ENCODE measurements at regions not wholly inside any gene's neighbourhood (a gene's known extent, or its start where the extent isn't known, plus 50 kb on each side); places are given as distances from the start of the nearest gene placed in this dataset.
A peak's percentile ranks its signal among the peaks of the same experiment; 100 is the strongest.
"Not testable (repeated sequence)": the region's sequence is repeated elsewhere in the genome, so short reads cannot be mapped to it uniquely, and the experiment has no call there.

DNA sequence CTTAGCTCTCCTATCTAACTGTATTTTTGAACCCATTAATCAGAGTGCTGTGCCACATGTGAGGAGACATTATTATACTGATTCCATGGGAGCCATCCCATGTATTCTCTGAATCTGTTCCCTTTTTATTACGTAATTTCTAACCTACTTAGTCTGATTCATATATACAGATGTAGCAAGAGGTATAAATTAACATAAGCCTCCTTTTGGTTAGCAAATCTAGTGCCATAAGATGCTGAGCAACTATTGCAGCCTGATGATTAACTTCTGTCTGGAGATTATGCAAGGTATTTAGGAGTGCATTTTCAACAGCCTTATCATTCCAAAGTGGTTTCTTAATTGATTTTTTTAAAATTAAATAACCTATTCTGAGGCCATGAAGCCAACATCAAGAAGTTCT is 80.2 kb upstream of the EPCAM start:
- H3K4me3 ChIP-seq (ENCODE audit: low read depth, low read length), result no peak overlapping the region
- no peaks in the 10 kb centered on the region for H3K36me3 ChIP-seq (ENCODE audit: control insufficient read depth, insufficient read depth, low read length)
- H3K4me1 ChIP-seq (ENCODE audit: control insufficient read depth, insufficient read depth, low read length), result no peaks in the 10 kb centered on the region
- H3K9ac ChIP-seq (ENCODE audit: low read depth, low read length), result no peak overlapping the region
- H3K27me3 ChIP-seq (ENCODE audit: control insufficient read depth, insufficient read depth, low read length), result no peaks in the 10 kb centered on the region
- no peaks in the 10 kb centered on the region for H3K9me3 ChIP-seq (ENCODE audit: control insufficient read depth, insufficient read depth, low read length)

GRCh38 chr2:47283659-47284058 is 85.5 kb upstream of the EPCAM start:
- no peaks in the 10 kb centered on the region for H3K4me1 ChIP-seq (ENCODE audit: control insufficient read depth, insufficient read depth, low read length)
- no peaks in the 10 kb centered on the region for H3K27me3 ChIP-seq (ENCODE audit: control insufficient read depth, insufficient read depth, low read length)
- H3K36me3 ChIP-seq (ENCODE audit: control insufficient read depth, insufficient read depth, low read length), result no peaks in the 10 kb centered on the region
- H3K4me3 ChIP-seq (ENCODE audit: low read depth, low read length), result no peak overlapping the region
- no peak overlapping the region for H3K9ac ChIP-seq (ENCODE audit: low read depth, low read length)
- H3K9me3 ChIP-seq (ENCODE audit: control insufficient read depth, insufficient read depth, low read length), result no peaks in the 10 kb centered on the region

DNA sequence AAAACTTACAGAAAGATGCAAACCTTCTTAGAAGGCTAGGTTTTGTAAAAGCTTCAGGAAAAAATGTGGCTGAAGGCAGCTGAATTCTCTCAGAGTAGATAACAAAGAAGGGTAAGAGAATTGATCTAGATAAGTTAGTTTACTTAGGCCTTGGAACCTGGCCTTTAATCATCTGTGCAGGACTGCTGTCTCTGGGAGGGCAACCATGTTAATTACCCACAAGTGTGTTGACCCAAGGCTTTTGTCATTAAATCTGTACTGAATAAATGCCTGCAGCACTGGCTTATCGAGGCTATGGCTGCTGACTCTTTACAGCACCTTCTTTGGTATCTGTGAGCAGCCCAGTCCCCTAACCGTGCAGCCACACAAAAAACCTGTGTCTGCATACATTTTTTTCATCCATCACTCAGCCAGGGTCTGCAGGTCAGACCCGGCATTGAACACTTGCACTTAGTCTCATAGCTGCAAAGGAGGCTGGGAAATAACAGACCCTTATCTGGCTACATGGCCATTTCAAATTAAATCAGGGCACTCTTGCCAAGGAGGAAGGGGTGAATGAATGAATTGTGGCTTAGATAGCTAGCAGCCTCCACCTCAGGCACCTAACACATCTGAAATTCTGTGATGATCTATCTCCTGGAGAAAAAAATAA is 86.4 kb upstream of the EPCAM start:
- Histone ChIP-seq H3K4me3 (ENCODE audit: low read depth, low read length) (no peak overlapping the region), H3K4me1 (ENCODE audit: control insufficient read depth, insufficient read depth, low read length) (no peaks in the 10 kb centered on the region), H3K27me3 (ENCODE audit: control insufficient read depth, insufficient read depth, low read length) (no peaks in the 10 kb centered on the region), H3K36me3 (ENCODE audit: control insufficient read depth, insufficient read depth, low read length) (no peaks in the 10 kb centered on the region), H3K9me3 (ENCODE audit: control insufficient read depth, insufficient read depth, low read length) (no peaks in the 10 kb centered on the region), H3K9ac (ENCODE audit: low read depth, low read length) (no peak overlapping the region)

DNA sequence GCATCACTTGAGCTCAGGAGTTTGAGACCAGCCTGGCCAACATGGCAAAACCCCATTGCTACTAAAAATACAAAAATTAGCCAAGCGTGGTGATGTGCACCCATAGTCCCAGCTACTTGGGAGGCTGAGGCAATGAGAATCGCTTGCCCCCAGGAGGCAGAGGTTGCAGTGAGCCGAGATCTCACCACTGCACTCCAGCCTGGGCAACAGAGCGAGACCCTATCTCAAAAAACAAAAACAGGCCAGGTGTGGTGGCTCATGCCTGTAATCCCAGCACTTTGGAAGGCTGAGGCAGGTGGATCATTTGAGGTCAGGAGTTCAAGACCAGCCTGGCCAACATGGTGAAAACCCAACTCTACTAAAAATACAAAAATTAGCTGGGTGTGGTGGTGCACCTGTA is 89.6 kb upstream of the EPCAM start:
- H3K36me3 ChIP-seq (ENCODE audit: control insufficient read depth, insufficient read depth, low read length); H3K27me3 ChIP-seq (ENCODE audit: control insufficient read depth, insufficient read depth, low read length); H3K9ac ChIP-seq (ENCODE audit: low read depth, low read length); H3K4me3 ChIP-seq (ENCODE audit: low read depth, low read length); H3K4me1 ChIP-seq (ENCODE audit: control insufficient read depth, insufficient read depth, low read length); H3K9me3 ChIP-seq (ENCODE audit: control insufficient read depth, insufficient read depth, low read length): not testable (repeated sequence)

- H3K4me1 ChIP-seq (ENCODE audit: control insufficient read depth, insufficient read depth, low read length), result no peaks in the 10 kb centered on the region
These were observed 91.1 kb upstream of the EPCAM start for GRCh38 chr2:47277987-47278386.

DNA sequence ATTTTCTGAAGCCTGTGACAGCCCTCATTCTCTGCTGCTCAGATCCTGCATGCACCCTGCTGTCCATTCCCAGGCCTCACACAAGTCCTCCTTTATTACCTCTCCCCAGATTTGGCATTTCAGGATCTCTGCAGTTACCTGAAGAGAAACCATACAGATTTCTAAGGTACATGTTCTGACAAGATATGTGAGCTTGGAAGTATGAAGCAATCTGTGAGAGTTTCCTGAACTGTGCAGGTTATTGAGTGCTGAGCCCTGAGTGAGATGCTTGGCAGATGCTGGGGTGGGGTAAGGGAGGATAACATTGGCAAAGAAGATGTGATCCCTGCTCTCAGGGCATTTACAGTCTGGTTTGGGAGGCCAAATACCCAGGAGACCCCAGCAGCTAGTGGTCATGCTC is 91.9 kb upstream of the EPCAM start:
- Histone ChIP-seq H3K9ac (ENCODE audit: low read depth, low read length) (no peak overlapping the region), H3K4me1 (ENCODE audit: control insufficient read depth, insufficient read depth, low read length) (no peaks in the 10 kb centered on the region), H3K4me3 (ENCODE audit: low read depth, low read length) (no peak overlapping the region), H3K27me3 (ENCODE audit: control insufficient read depth, insufficient read depth, low read length) (peaks cover 3% of the 10 kb centered on the region), H3K36me3 (ENCODE audit: control insufficient read depth, insufficient read depth, low read length) (no peaks in the 10 kb centered on the region), H3K9me3 (ENCODE audit: control insufficient read depth, insufficient read depth, low read length) (no peaks in the 10 kb centered on the region)

More at GRCh38 chr2:47277987-47278386, 91.1 kb upstream of the EPCAM start:
- no peak overlapping the region for H3K9ac ChIP-seq (ENCODE audit: low read depth, low read length)
- peaks cover 2% of the 10 kb centered on the region for H3K27me3 ChIP-seq (ENCODE audit: control insufficient read depth, insufficient read depth, low read length)
- no peaks in the 10 kb centered on the region for H3K36me3 ChIP-seq (ENCODE audit: control insufficient read depth, insufficient read depth, low read length)
- H3K4me3 ChIP-seq (ENCODE audit: low read depth, low read length), result no peak overlapping the region
- H3K9me3 ChIP-seq (ENCODE audit: control insufficient read depth, insufficient read depth, low read length), result no peaks in the 10 kb centered on the region

GRCh38 chr2:47276061-47276460 is 93.0 kb upstream of the EPCAM start:
- Histone ChIP-seq H3K4me3 (ENCODE audit: low read depth, low read length) (no peak overlapping the region), H3K9ac (ENCODE audit: low read depth, low read length) (no peak overlapping the region), H3K4me1 (ENCODE audit: control insufficient read depth, insufficient read depth, low read length) (no peaks in the 10 kb centered on the region), H3K36me3 (ENCODE audit: control insufficient read depth, insufficient read depth, low read length) (no peaks in the 10 kb centered on the region), H3K27me3 (ENCODE audit: control insufficient read depth, insufficient read depth, low read length) (peaks cover 3% of the 10 kb centered on the region), H3K9me3 (ENCODE audit: control insufficient read depth, insufficient read depth, low read length) (no peaks in the 10 kb centered on the region)

- Histone ChIP-seq H3K4me3 (ENCODE audit: low read depth, low read length) (no peak overlapping the region), H3K36me3 (ENCODE audit: control insufficient read depth, insufficient read depth, low read length) (no peaks in the 10 kb centered on the region), H3K9ac (ENCODE audit: low read depth, low read length) (no peak overlapping the region), H3K27me3 (ENCODE audit: control insufficient read depth, insufficient read depth, low read length) (peaks cover 3% of the 10 kb centered on the region), H3K4me1 (ENCODE audit: control insufficient read depth, insufficient read depth, low read length) (no peaks in the 10 kb centered on the region), H3K9me3 (ENCODE audit: control insufficient read depth, insufficient read depth, low read length) (no peaks in the 10 kb centered on the region)
These were observed 94.9 kb upstream of the EPCAM start for GRCh38 chr2:47274054-47274782.

DNA sequence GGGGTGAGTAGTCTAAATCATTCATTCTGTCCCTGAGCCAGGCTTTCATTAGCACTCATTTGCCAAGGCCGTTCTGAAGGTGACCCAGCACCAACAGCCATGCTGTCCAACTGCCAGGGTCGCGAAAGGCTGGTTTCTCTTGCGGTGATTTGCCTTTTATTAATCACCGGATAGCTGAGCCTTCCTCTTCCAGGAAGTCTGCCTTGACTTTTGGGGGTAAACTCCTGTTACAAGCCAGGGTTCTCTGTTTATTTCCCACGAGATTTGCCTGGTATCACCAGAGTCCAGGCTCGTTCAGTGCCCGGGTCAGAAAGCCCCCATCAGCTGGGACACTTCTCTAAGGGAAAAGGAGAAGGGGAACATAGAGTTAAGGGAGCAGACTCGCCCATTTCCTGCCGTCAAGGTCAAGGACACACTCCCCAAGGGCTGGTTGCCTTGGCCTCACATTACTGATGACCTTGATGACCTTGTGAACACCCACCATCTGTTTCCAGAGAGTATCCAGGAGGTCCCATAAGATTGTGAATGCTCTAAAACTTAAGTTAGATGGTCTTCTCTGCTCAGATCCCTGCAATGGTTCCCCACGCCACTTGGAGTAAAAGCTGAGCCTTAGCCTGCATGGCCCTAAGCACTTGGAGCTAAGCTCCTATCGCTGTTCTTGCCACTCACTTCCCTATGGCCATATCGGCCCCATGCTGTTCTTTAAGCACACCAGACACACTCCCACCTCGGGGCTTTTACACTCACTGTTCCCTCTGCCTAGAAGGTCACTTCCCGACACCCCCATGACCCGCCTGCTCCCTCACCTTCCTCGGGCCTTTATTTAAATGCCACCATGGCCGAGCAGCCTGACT is 96.0 kb upstream of the EPCAM start:
- no peaks in the 10 kb centered on the region for H3K36me3 ChIP-seq (ENCODE audit: control insufficient read depth, insufficient read depth, low read length)
- H3K4me3 ChIP-seq (ENCODE audit: low read depth, low read length), result peak overlapping the region; percentile 43
- H3K27me3 ChIP-seq (ENCODE audit: control insufficient read depth, insufficient read depth, low read length), result peaks cover 3% of the 10 kb centered on the region
- H3K9ac ChIP-seq (ENCODE audit: low read depth, low read length), result no peak overlapping the region
- H3K4me1 ChIP-seq (ENCODE audit: control insufficient read depth, insufficient read depth, low read length), result no peaks in the 10 kb centered on the region
- no peaks in the 10 kb centered on the region for H3K9me3 ChIP-seq (ENCODE audit: control insufficient read depth, insufficient read depth, low read length)

- Histone ChIP-seq H3K27me3 (ENCODE audit: control insufficient read depth, insufficient read depth, low read length) (peaks cover 3% of the 10 kb centered on the region), H3K4me3 (ENCODE audit: low read depth, low read length) (peak overlapping the region; percentile 43), H3K9ac (ENCODE audit: low read depth, low read length) (no peak overlapping the region), H3K4me1 (ENCODE audit: control insufficient read depth, insufficient read depth, low read length) (no peaks in the 10 kb centered on the region), H3K9me3 (ENCODE audit: control insufficient read depth, insufficient read depth, low read length) (no peaks in the 10 kb centered on the region), H3K36me3 (ENCODE audit: control insufficient read depth, insufficient read depth, low read length) (no peaks in the 10 kb centered on the region)
These were observed 95.9 kb upstream of the CALM2 start for GRCh38 chr2:47272031-47272864.
